H1 (cell line): ENCODE measurements at regions not wholly inside any gene's neighbourhood (a gene's known extent, or its start where the extent isn't known, plus 50 kb on each side); places are given as distances from the start of the nearest gene placed in this dataset.

Source experiments
- CTCF ChIA-PET: fragments of 300-600 bp; sonication (Branson Sonifier 250); formaldehyde crosslinking; loops from one replicate; lab custom pipeline; 2021; ENCODE audit not compliant: partially characterized antibody; lab: Charles Lee
- POLR2A ChIA-PET: fragments of 300-600 bp; sonication (Branson Sonifier 250); formaldehyde crosslinking; loops from one replicate; lab custom pipeline; 2021; ENCODE audit warnings: inconsistent platforms; ENCODE audit not compliant: partially characterized antibody; lab: Charles Lee
- DNase-seq, 2 experiments: peaks; one replicate each; pipeline versions ENCODE4 v3.0.0 to v3.0.0-alpha.2; 2010 to 2022; ENCODE audit warnings: low spot score in 2 of 2, low read depth in 1 of 2, mixed read lengths in 1 of 2
- FAIRE-seq: peaks from 2 replicates; lab custom pipeline; 2011; peaks lifted over from hg19 to GRCh38; lab: Jason Lieb, UNC
- H2AFZ ChIP-seq: 2 replicates; pipeline ENCODE4 v1.8.1; 2012; ENCODE audit warnings: low read length, inconsistent platforms
- H2AK5ac ChIP-seq: 2 replicates; pipeline ENCODE4 v1.6.1; 2013; ENCODE audit warnings: low read depth, low read length
- H2BK120ac ChIP-seq: replicated peaks from 2 replicates; pipeline ENCODE3; 2013; ENCODE audit warnings: low read depth, low read length, inconsistent platforms
- H2BK12ac ChIP-seq: 2 replicates; pipeline ENCODE4 v1.6.1; 2013; ENCODE audit warnings: low read depth, low read length
- H2BK15ac ChIP-seq: 2 replicates; pipeline ENCODE4 v1.6.1; 2013; ENCODE audit warnings: low read length
- H2BK20ac ChIP-seq: 2 replicates; pipeline ENCODE4 v1.6.1; 2013; ENCODE audit warnings: low read length
- H2BK5ac ChIP-seq: 2 replicates; pipeline ENCODE4 v1.6.1; 2013; ENCODE audit warnings: low read depth, low read length
- H3K14ac ChIP-seq: 2 replicates; pipeline ENCODE4 v1.6.1; 2013; ENCODE audit warnings: inconsistent platforms; ENCODE audit not compliant: insufficient read length
- H3K18ac ChIP-seq: 2 replicates; pipeline ENCODE4 v1.6.1; 2013; ENCODE audit warnings: low read length; ENCODE audit errors: extremely low read depth
- H3K23ac ChIP-seq: 2 replicates; pipeline ENCODE4 v1.6.1; 2013; ENCODE audit warnings: inconsistent platforms; ENCODE audit not compliant: insufficient read length
- H3K23me2 ChIP-seq: 2 replicates; pipeline ENCODE4 v1.6.1; 2013; ENCODE audit warnings: low read depth, low read length
- H3K27ac ChIP-seq: 2 replicates; pipeline ENCODE4 v1.6.1; 2011; ENCODE audit warnings: low read depth, low read length, inconsistent platforms
- H3K27me3 ChIP-seq, 4 experiments: replicated peaks in 1 of 4; 1 replicate in 1 of 4; 2 replicates in 3 of 4; pipeline versions ENCODE4 v1.6.1 to v1.8.1; 2011 to 2013; ENCODE audit warnings: low read length in 3 of 4, mild to moderate bottlenecking in 3 of 4, inconsistent platforms in 2 of 4, mixed read lengths in 2 of 4, moderate library complexity in 1 of 4; ENCODE audit not compliant: control insufficient read depth in 3 of 4, insufficient read depth in 3 of 4; ENCODE audit errors: extremely low read depth in 1 of 4
- H3K36me3 ChIP-seq, 4 experiments: 2 replicates each; pipeline versions ENCODE4 v1.6.1 to v1.8.1; 2011 to 2013; ENCODE audit warnings: mild to moderate bottlenecking in 4 of 4, low read length in 3 of 4, moderate library complexity in 2 of 4, control low read depth in 1 of 4, inconsistent platforms in 1 of 4; ENCODE audit not compliant: insufficient read depth in 4 of 4, control insufficient read depth in 2 of 4
- H3K4ac ChIP-seq: replicated peaks from 2 replicates; pipeline ENCODE3; 2013; ENCODE audit warnings: low read length, low read depth, mixed read lengths, inconsistent platforms; ENCODE audit not compliant: insufficient read length
- H3K4me1 ChIP-seq, 4 experiments: replicated peaks in 1 of 4; 1 replicate in 1 of 4; 2 replicates in 3 of 4; pipeline versions ENCODE4 v1.6.1 to v1.8.1; 2011 to 2013; ENCODE audit warnings: low read length in 3 of 4, inconsistent platforms in 2 of 4, mixed read lengths in 1 of 4; ENCODE audit not compliant: insufficient read depth in 4 of 4, control insufficient read depth in 3 of 4
- H3K4me2 ChIP-seq, 2 experiments: 2 replicates each; pipeline versions ENCODE4 v1.6.1 to v1.8.1; 2011 to 2013; ENCODE audit warnings: low read depth in 2 of 2, low read length in 2 of 2, control low read depth in 1 of 2, inconsistent platforms in 1 of 2, mild to moderate bottlenecking in 1 of 2; ENCODE audit not compliant: insufficient read depth in 1 of 2
- H3K4me3 ChIP-seq, 4 experiments: fragments of 200-600, 300-600 bp in 1 of 4; sonication (generic), shearing (Covaris generic), sonication (Bioruptor Twin) in 1 of 4; 2 replicates each; pipeline versions ENCODE4 v1.5.1 to v1.8.1; 2011 to 2016; ENCODE audit warnings: low read length in 4 of 4, low read depth in 3 of 4, control low read depth in 2 of 4, inconsistent platforms in 2 of 4, mild to moderate bottlenecking in 2 of 4, mixed read lengths in 1 of 4, moderate library complexity in 1 of 4; ENCODE audit not compliant: insufficient read depth in 2 of 4; ENCODE audit errors: extremely low read depth in 1 of 4
- H3K56ac ChIP-seq: replicated peaks from 2 replicates; pipeline ENCODE3; 2013; ENCODE audit warnings: low read depth, mild to moderate bottlenecking, mixed read lengths, low read length, inconsistent platforms; ENCODE audit not compliant: insufficient read length
- H3K79me1 ChIP-seq: 2 replicates; pipeline ENCODE4 v1.6.1; 2013; ENCODE audit warnings: low read depth, low read length, control low read depth
- H3K79me2 ChIP-seq, 2 experiments: 2 replicates each; pipeline versions ENCODE4 v1.6.1 to v1.8.1; 2012 to 2013; ENCODE audit warnings: low read length in 2 of 2, mild to moderate bottlenecking in 2 of 2, inconsistent platforms in 1 of 2; ENCODE audit not compliant: insufficient read depth in 2 of 2, control insufficient read depth in 1 of 2
- H3K9ac ChIP-seq, 4 experiments: replicated peaks in 1 of 4; 1 replicate in 1 of 4; 2 replicates in 3 of 4; pipeline versions ENCODE4 v1.6.1 to v1.8.1; 2011 to 2013; ENCODE audit warnings: low read depth in 3 of 4, low read length in 3 of 4, control low read depth in 2 of 4, mild to moderate bottlenecking in 2 of 4, moderate library complexity in 2 of 4, inconsistent platforms in 1 of 4; ENCODE audit errors: extremely low read depth in 1 of 4
- H3K9me3 ChIP-seq, 2 experiments: 2 replicates each; pipeline versions ENCODE4 v1.6.1 to v1.8.1; 2012 to 2013; ENCODE audit warnings: mild to moderate bottlenecking in 2 of 2, moderate library complexity in 2 of 2, control low read depth in 1 of 2, inconsistent platforms in 1 of 2, low read depth in 1 of 2, low read length in 1 of 2, mixed read lengths in 1 of 2; ENCODE audit not compliant: insufficient read depth in 2 of 2
- H4K20me1 ChIP-seq, 2 experiments: replicated peaks in 1 of 2; 2 replicates each; pipeline versions ENCODE3 to v1.8.1; 2011 to 2013; ENCODE audit warnings: inconsistent platforms in 2 of 2, low read length in 2 of 2, mild to moderate bottlenecking in 1 of 2; ENCODE audit not compliant: insufficient read depth in 2 of 2, control insufficient read depth in 1 of 2
- H4K5ac ChIP-seq: 2 replicates; pipeline ENCODE4 v1.6.1; 2013; ENCODE audit warnings: low read length, low read depth, mixed read lengths, inconsistent platforms; ENCODE audit not compliant: insufficient read length
- H4K8ac ChIP-seq: 2 replicates; pipeline ENCODE4 v1.8.0; 2013; ENCODE audit warnings: mild to moderate bottlenecking, moderate library complexity, low read length, inconsistent platforms; ENCODE audit not compliant: insufficient read depth; ENCODE audit errors: extremely low read depth
- H4K91ac ChIP-seq: replicated peaks from 2 replicates; pipeline ENCODE3; 2013; ENCODE audit warnings: low read length, mixed read lengths, inconsistent platforms; ENCODE audit not compliant: insufficient read length
- ATF2 ChIP-seq: IDR thresholded peaks from 2 replicates; pipeline ENCODE4 v1.6.1; 2012; ENCODE audit warnings: low read length, inconsistent platforms
- CHD1 ChIP-seq: IDR thresholded peaks from 2 replicates; pipeline ENCODE4 v1.6.1; 2012; ENCODE audit warnings: low read depth, low read length, improper control_type of control experiment
- CREB1 ChIP-seq: IDR thresholded peaks from 2 replicates; pipeline ENCODE4 v1.6.1; 2012; ENCODE audit warnings: inconsistent platforms
- JUND ChIP-seq: IDR thresholded peaks from 2 replicates; pipeline ENCODE4 v1.6.1; 2011; ENCODE audit warnings: mild to moderate bottlenecking, improper control_type of control experiment, low read length
- KDM5A ChIP-seq: fragments of 200-600 bp; IDR thresholded peaks from 2 replicates; pipeline ENCODE4 v1.7.1; 2012; ENCODE audit warnings: mild to moderate bottlenecking, low read length, inconsistent platforms, mixed read lengths
- POLR2AphosphoS5 ChIP-seq: IDR thresholded peaks from 2 replicates; pipeline ENCODE4 v1.6.1; 2011; ENCODE audit warnings: low read depth, low read length
- RAD21 ChIP-seq, 2 experiments: IDR thresholded peaks in 1 of 2; conservative IDR thresholded peaks in 1 of 2; 2 replicates each; pipeline ENCODE4 v1.6.1; 2011; ENCODE audit warnings: low read depth in 2 of 2, low read length in 2 of 2, improper control_type of control experiment in 1 of 2, inconsistent platforms in 1 of 2, mild to moderate bottlenecking in 1 of 2, moderate library complexity in 1 of 2
- RFX5 ChIP-seq: IDR thresholded peaks from 2 replicates; pipeline ENCODE4 v1.6.1; 2011; ENCODE audit warnings: low read depth, low read length, improper control_type of control experiment, borderline replicate concordance
- SIX5 ChIP-seq: IDR thresholded peaks from 2 replicates; pipeline ENCODE4 v1.6.1; 2011; ENCODE audit warnings: mild to moderate bottlenecking, low read depth, low read length
- SP1 ChIP-seq: IDR thresholded peaks from 2 replicates; pipeline ENCODE4 v1.6.1; 2011; ENCODE audit warnings: low read depth, low read length
- SRF ChIP-seq: IDR thresholded peaks from 2 replicates; pipeline ENCODE4 v1.6.1; 2011; ENCODE audit warnings: mild to moderate bottlenecking, low read depth, low read length, moderate library complexity
- TAF1 ChIP-seq: IDR thresholded peaks from 2 replicates; pipeline ENCODE4 v1.6.1; 2011; ENCODE audit warnings: mild to moderate bottlenecking, low read depth, low read length
- YY1 ChIP-seq: IDR thresholded peaks from 2 replicates; pipeline ENCODE4 v1.6.1; 2011; ENCODE audit warnings: low read depth, mild to moderate bottlenecking, low read length
- WGBS, 2 experiments: shearing (Covaris generic) in 1 of 2; methylation state at CpG; one replicate each; pipeline versions ENCODE4 v1.1.6 to v1.1.7; 2013 to 2015; ENCODE audit warnings: low lambda C conversion rate in 2 of 2, mixed read lengths in 2 of 2, inconsistent platforms in 1 of 2, low coverage in 1 of 2, missing lambda C conversion rate in 1 of 2; ENCODE audit not compliant: insufficient replicate concordance in 2 of 2, insufficient coverage in 1 of 2, insufficient read length in 1 of 2; ENCODE audit errors: extremely low coverage in 1 of 2, missing lambda C conversion rate in 1 of 2; 5-methylcytosine and 5-hydroxymethylcytosine counted together

DNA sequence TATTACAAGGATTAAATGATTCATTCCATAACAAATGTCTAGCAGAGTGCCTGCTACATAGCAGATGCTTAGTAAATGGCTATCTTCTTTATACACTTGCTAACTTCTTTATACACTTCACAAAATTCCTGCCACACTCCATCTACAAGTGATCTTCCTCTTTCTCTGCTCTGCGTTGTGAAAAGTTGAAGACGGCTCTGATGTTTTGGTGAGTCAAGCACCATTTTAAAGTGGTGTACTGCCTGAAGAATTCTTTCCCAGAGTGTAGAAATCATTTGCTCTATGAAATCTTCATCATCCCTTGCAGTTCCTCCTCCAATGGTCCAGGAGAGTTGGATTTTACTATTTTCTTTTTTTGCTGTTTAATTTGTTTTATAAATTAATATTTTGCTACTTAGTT lies 74.9 kb downstream of the TNFAIP3 start:
- H4K5ac ChIP-seq: no peak overlapping the region
- WGBS, 2 experiments: 73% methylated on average over 2 of the region's 2 CpGs; no CpG with 5 or more reads in 1 of the 2 experiments
- CTCF ChIA-PET: interaction anchor here (1.5 to 3.2 kb wide), 3 partner anchors 65 to 237 kb away, joined by 3 to 42 read pairs (median 6); no protein-coding TSS in a partner anchor
- TF ChIP-seq ATF2: no peak
- no peak for TF ChIP-seq TAF1
- no peak for TF ChIP-seq CHD1
- no peak for TF ChIP-seq CREB1
- no peak for TF ChIP-seq YY1
- TF ChIP-seq RAD21 (IDR thresholded peaks at IDR 0.05 in 1 of 2, conservative IDR thresholded peaks at IDR 0.05 in 1 of 2; ENCODE audit: low read depth in 2 of 2, low read length in 2 of 2): no peak
- TF ChIP-seq RFX5: no peak
- no peak for TF ChIP-seq JUND
- no peak for TF ChIP-seq SP1
- TF ChIP-seq SIX5: no peak
- TF ChIP-seq KDM5A: no peak
- no peak for TF ChIP-seq POLR2AphosphoS5
- TF ChIP-seq SRF: no peak

More for the DNA sequence above, 74.9 kb downstream of the TNFAIP3 start:
- no peak overlapping the region for H4K8ac ChIP-seq
- POLR2A ChIA-PET: no interaction called here
- no peak overlapping the region for H3K4me2 ChIP-seq
- no peak overlapping the region for H3K23ac ChIP-seq
- H3K9ac ChIP-seq: no peak overlapping the region
- no peak overlapping the region for H2AFZ ChIP-seq
- H3K9me3 ChIP-seq: peaks cover 0 to 4% of the 10 kb centered on the region in 2 experiments; a peak in 1 of 4 replicates
- no peak for FAIRE-seq
- H3K79me2 ChIP-seq: no peaks in the 10 kb centered on the region
- H3K27me3 ChIP-seq: no peaks in the 10 kb centered on the region
- H2BK12ac ChIP-seq: no peak overlapping the region
- no peak for DNase-seq
- no peak overlapping the region for H2BK5ac ChIP-seq
- H2AK5ac ChIP-seq: no peak overlapping the region
- no peak overlapping the region for H4K91ac ChIP-seq
- H2BK15ac ChIP-seq: no peak overlapping the region
- H3K4me1 ChIP-seq: no peaks in the 10 kb centered on the region
- no peaks in the 10 kb centered on the region for H4K20me1 ChIP-seq
- no peak overlapping the region for H3K27ac ChIP-seq
- H3K79me1 ChIP-seq: no peaks in the 10 kb centered on the region
- no peak overlapping the region for H2BK20ac ChIP-seq
- H3K18ac ChIP-seq: no peak overlapping the region
- H3K4ac ChIP-seq: no peak overlapping the region
- H3K56ac ChIP-seq: no peak overlapping the region
- H3K36me3 ChIP-seq: no peaks in the 10 kb centered on the region
- no peak overlapping the region for H3K14ac ChIP-seq
- no peak overlapping the region for H2BK120ac ChIP-seq
- H3K4me3 ChIP-seq: no peak overlapping the region
- no peaks in the 10 kb centered on the region for H3K23me2 ChIP-seq
